ENCODE measurements at regions not wholly inside any gene's neighbourhood (a gene's known extent, or its start where the extent isn't known, plus 50 kb on each side); places are given as distances from the start of the nearest gene placed in this dataset.

GRCh38 chr11:80466570-80466969, 1025.7 kb upstream of the TENM4 start:
- TF ChIP-seq CTCF (IDR thresholded peaks at IDR 0.05 in 4 of 5, conservative IDR thresholded peaks at IDR 0.05 in 1 of 5) (no peak), POLR2A (IDR thresholded peaks at IDR 0.05) (no peak)

All from gastrocnemius medialis (tissue), 4 donors.